Neural cell (in vitro differentiated cells): ENCODE measurements at regions not wholly inside any gene's neighbourhood (a gene's known extent, or its start where the extent isn't known, plus 50 kb on each side); places are given as distances from the start of the nearest gene placed in this dataset.

Experiments
- H2AFZ ChIP-seq: fragments of 200-600, 300-800 bp; sonication (generic), shearing (Covaris generic); 2 replicates; pipeline ENCODE4 v1.6.0; 2014; ENCODE audit warnings: low read depth, mild to moderate bottlenecking, antibody characterized with exemption, low read length, moderate library complexity
- H3F3A ChIP-seq: fragments of 200-600 bp; shearing (Covaris generic); 2 replicates; pipeline ENCODE4 v1.6.1; 2016; ENCODE audit warnings: mild to moderate bottlenecking, moderate library complexity, mixed read lengths, antibody characterized with exemption, low read length; ENCODE audit not compliant: insufficient read depth, poor library complexity, severe bottlenecking
- H3K27ac ChIP-seq: fragments of 200-600, 300-800 bp; sonication (generic), shearing (Covaris generic); 2 replicates; pipeline ENCODE4 v1.5.1; 2014; ENCODE audit warnings: mild to moderate bottlenecking, low read length, moderate library complexity
- H3K27me3 ChIP-seq: fragments of 300-800, 200-600 bp; sonication (generic), shearing (Covaris generic); 2 replicates; pipeline ENCODE4 v1.6.0; 2014; ENCODE audit warnings: mild to moderate bottlenecking, low read depth, low read length, moderate library complexity; ENCODE audit not compliant: insufficient read depth
- H3K36me3 ChIP-seq: fragments of 300-800, 200-600 bp; sonication (generic), shearing (Covaris generic); 2 replicates; pipeline ENCODE4 v1.5.1; 2014; ENCODE audit warnings: mild to moderate bottlenecking, antibody characterized with exemption, low read length, moderate library complexity; ENCODE audit not compliant: insufficient read depth
- H3K4me2 ChIP-seq: fragments of 300-800, 200-600 bp; sonication (generic), shearing (Covaris generic); 2 replicates; pipeline ENCODE4 v1.6.0; 2014; ENCODE audit warnings: mild to moderate bottlenecking, low read length
- H3K4me3 ChIP-seq: fragments of 300-800, 200-600 bp; sonication (generic), shearing (Covaris generic); 2 replicates; pipeline ENCODE4 v1.5.1; 2014; ENCODE audit warnings: mild to moderate bottlenecking, low read length, moderate library complexity
- H3K79me2 ChIP-seq: fragments of 200-600 bp; shearing (Covaris generic); replicated peaks from 2 replicates; pipeline ENCODE4 v1.6.0; 2014; ENCODE audit warnings: mild to moderate bottlenecking, low read length, moderate library complexity; ENCODE audit not compliant: insufficient read depth
- H3K9ac ChIP-seq: fragments of 300-800, 200-600 bp; sonication (generic), shearing (Covaris generic); 2 replicates; pipeline ENCODE4 v1.6.1; 2016; ENCODE audit warnings: mild to moderate bottlenecking, low read length, mixed read lengths
- H3K9me2 ChIP-seq: fragments of 200-600 bp; shearing (Covaris generic); 2 replicates; pipeline ENCODE4 v1.6.1; 2016; ENCODE audit warnings: mild to moderate bottlenecking, low read length, mixed read lengths; ENCODE audit not compliant: insufficient read depth
- H3K9me3 ChIP-seq: fragments of 200-600, 300-800 bp; sonication (generic), shearing (Covaris generic); 2 replicates; pipeline ENCODE4 v1.6.1; 2016; ENCODE audit warnings: mild to moderate bottlenecking, mixed run types, low read length, moderate library complexity, mixed read lengths
- H4K20me1 ChIP-seq: fragments of 200-600 bp; shearing (Covaris generic); 2 replicates; pipeline ENCODE4 v1.6.1; 2016; ENCODE audit warnings: mild to moderate bottlenecking, mixed run types; ENCODE audit not compliant: insufficient read depth
- EP300 ChIP-seq: fragments of 450-650 bp; conservative IDR thresholded peaks from 2 replicates; pipeline ENCODE4 v1.6.1; 2014; ENCODE audit warnings: antibody characterized with exemption, mild to moderate bottlenecking, moderate library complexity; ENCODE audit not compliant: poor library complexity, severe bottlenecking
- EZH2 ChIP-seq: fragments of 200-600, 300-800 bp; shearing (Covaris generic), sonication (generic); IDR thresholded peaks from 2 replicates; pipeline ENCODE4 v1.6.1; 2014; ENCODE audit warnings: antibody characterized with exemption, low read length, borderline replicate concordance, mild to moderate bottlenecking; ENCODE audit not compliant: insufficient read depth, poor library complexity, severe bottlenecking
- MXI1 ChIP-seq: fragments of 450-650 bp; conservative IDR thresholded peaks from 2 replicates; pipeline ENCODE4 v1.6.1; 2014; ENCODE audit warnings: antibody characterized with exemption, mild to moderate bottlenecking; ENCODE audit not compliant: poor library complexity, severe bottlenecking
- POLR2AphosphoS5 ChIP-seq: IDR thresholded peaks from 2 replicates; pipeline ENCODE4 v1.6.1; 2012
- RAD21 ChIP-seq: fragments of 450-650 bp; conservative IDR thresholded peaks from 2 replicates; pipeline ENCODE4 v1.6.1; 2014; ENCODE audit warnings: antibody characterized with exemption, mild to moderate bottlenecking, moderate library complexity
- SMC3 ChIP-seq: fragments of 450-650 bp; conservative IDR thresholded peaks from 2 replicates; pipeline ENCODE4 v1.6.1; 2014; ENCODE audit warnings: antibody characterized with exemption, mild to moderate bottlenecking, moderate library complexity; ENCODE audit not compliant: poor library complexity
- TAF1 ChIP-seq: IDR thresholded peaks from 2 replicates; pipeline ENCODE4 v1.6.1; 2012; ENCODE audit warnings: low read depth
- TF ChIP-seq, protein P1 (sequence below): IDR thresholded peaks from 2 replicates; pipeline ENCODE4 v1.6.1; 2012; ENCODE audit warnings: borderline replicate concordance
- TF ChIP-seq, protein P2 (sequence below): fragments of 450-650 bp; IDR thresholded peaks from 2 replicates; pipeline ENCODE4 v1.5.1; 2014; ENCODE audit warnings: antibody characterized with exemption, mild to moderate bottlenecking, moderate library complexity; ENCODE audit not compliant: poor library complexity, severe bottlenecking

- H4K20me1 ChIP-seq = no peaks in the 10 kb centered on the region
- no peak overlapping the region for H3K4me2 ChIP-seq
- no peaks in the 10 kb centered on the region for H3K36me3 ChIP-seq
- TF ChIP-seq SMC3 (no peak), RAD21 (no peak), EP300 (no peak), POLR2AphosphoS5 (no peak), TAF1 (no peak), MXI1 (no peak), EZH2 (no peak)
- TF ChIP-seq, protein P1, sequence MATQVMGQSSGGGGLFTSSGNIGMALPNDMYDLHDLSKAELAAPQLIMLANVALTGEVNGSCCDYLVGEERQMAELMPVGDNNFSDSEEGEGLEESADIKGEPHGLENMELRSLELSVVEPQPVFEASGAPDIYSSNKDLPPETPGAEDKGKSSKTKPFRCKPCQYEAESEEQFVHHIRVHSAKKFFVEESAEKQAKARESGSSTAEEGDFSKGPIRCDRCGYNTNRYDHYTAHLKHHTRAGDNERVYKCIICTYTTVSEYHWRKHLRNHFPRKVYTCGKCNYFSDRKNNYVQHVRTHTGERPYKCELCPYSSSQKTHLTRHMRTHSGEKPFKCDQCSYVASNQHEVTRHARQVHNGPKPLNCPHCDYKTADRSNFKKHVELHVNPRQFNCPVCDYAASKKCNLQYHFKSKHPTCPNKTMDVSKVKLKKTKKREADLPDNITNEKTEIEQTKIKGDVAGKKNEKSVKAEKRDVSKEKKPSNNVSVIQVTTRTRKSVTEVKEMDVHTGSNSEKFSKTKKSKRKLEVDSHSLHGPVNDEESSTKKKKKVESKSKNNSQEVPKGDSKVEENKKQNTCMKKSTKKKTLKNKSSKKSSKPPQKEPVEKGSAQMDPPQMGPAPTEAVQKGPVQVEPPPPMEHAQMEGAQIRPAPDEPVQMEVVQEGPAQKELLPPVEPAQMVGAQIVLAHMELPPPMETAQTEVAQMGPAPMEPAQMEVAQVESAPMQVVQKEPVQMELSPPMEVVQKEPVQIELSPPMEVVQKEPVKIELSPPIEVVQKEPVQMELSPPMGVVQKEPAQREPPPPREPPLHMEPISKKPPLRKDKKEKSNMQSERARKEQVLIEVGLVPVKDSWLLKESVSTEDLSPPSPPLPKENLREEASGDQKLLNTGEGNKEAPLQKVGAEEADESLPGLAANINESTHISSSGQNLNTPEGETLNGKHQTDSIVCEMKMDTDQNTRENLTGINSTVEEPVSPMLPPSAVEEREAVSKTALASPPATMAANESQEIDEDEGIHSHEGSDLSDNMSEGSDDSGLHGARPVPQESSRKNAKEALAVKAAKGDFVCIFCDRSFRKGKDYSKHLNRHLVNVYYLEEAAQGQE = no peak
- TF ChIP-seq, protein P2, sequence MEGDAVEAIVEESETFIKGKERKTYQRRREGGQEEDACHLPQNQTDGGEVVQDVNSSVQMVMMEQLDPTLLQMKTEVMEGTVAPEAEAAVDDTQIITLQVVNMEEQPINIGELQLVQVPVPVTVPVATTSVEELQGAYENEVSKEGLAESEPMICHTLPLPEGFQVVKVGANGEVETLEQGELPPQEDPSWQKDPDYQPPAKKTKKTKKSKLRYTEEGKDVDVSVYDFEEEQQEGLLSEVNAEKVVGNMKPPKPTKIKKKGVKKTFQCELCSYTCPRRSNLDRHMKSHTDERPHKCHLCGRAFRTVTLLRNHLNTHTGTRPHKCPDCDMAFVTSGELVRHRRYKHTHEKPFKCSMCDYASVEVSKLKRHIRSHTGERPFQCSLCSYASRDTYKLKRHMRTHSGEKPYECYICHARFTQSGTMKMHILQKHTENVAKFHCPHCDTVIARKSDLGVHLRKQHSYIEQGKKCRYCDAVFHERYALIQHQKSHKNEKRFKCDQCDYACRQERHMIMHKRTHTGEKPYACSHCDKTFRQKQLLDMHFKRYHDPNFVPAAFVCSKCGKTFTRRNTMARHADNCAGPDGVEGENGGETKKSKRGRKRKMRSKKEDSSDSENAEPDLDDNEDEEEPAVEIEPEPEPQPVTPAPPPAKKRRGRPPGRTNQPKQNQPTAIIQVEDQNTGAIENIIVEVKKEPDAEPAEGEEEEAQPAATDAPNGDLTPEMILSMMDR = no peak
- no peak overlapping the region for H3K27ac ChIP-seq
- H3K4me3 ChIP-seq = no peak overlapping the region
- no peaks in the 10 kb centered on the region for H3K9me3 ChIP-seq
- no peaks in the 10 kb centered on the region for H3K27me3 ChIP-seq
- H3K9ac ChIP-seq = no peak overlapping the region
- no peaks in the 10 kb centered on the region for H3K79me2 ChIP-seq
- no peaks in the 10 kb centered on the region for H3F3A ChIP-seq
- no peaks in the 10 kb centered on the region for H3K9me2 ChIP-seq
- no peak overlapping the region for H2AFZ ChIP-seq
These were observed 55.1 kb upstream of the LAMA2 start for GRCh38 chr6:128827675-128828464.

- H3K9me3 ChIP-seq = no peaks in the 10 kb centered on the region
- H3K27ac ChIP-seq = no peak overlapping the region
- H3K27me3 ChIP-seq = no peaks in the 10 kb centered on the region
- H3K9me2 ChIP-seq = no peaks in the 10 kb centered on the region
- no peaks in the 10 kb centered on the region for H4K20me1 ChIP-seq
- H3F3A ChIP-seq = no peaks in the 10 kb centered on the region
- H3K4me3 ChIP-seq = no peak overlapping the region
- H3K9ac ChIP-seq = no peak overlapping the region
- no peak overlapping the region for H3K4me2 ChIP-seq
- H3K79me2 ChIP-seq = no peaks in the 10 kb centered on the region
- H3K36me3 ChIP-seq = no peaks in the 10 kb centered on the region
- no peak for TF ChIP-seq POLR2AphosphoS5
- TF ChIP-seq SMC3 = no peak
- TF ChIP-seq EP300 = no peak
- TF ChIP-seq TAF1 = no peak
- TF ChIP-seq, protein P1 = no peak
- TF ChIP-seq MXI1 = no peak
- no peak for TF ChIP-seq EZH2
- TF ChIP-seq, protein P2 = no peak
- TF ChIP-seq RAD21 = no peak
- no peak overlapping the region for H2AFZ ChIP-seq
These were observed 56.3 kb upstream of the LAMA2 start for GRCh38 chr6:128826606-128827005.
